ENCODE measurements at regions not wholly inside any gene's neighbourhood (a gene's known extent, or its start where the extent isn't known, plus 50 kb on each side); places are given as distances from the start of the nearest gene placed in this dataset.

- TF ChIP-seq SMAD1 (IDR thresholded peaks at IDR 0.05; ENCODE audit: low read depth, partially characterized antibody): no peak
- TF ChIP-seq CBX5 (IDR thresholded peaks at IDR 0.05; ENCODE audit: low read depth): no peak
Observed at GRCh38 chr7:110246118-110246517, 844.8 kb upstream of the LRRN3 start (continued).

GRCh38 chr7:110253093-110253492, 837.8 kb upstream of the LRRN3 start:
- no TSS peak for BruUV-seq (replicated peaks)
- H3K79me2 ChIP-seq (ENCODE audit: control insufficient read depth, insufficient read depth, low read length): no peaks in the 10 kb centered on the region
- H3K36me3 ChIP-seq (ENCODE audit: control insufficient read depth in 2 of 2, insufficient read depth in 2 of 2, low read length in 1 of 2): no peaks in the 10 kb centered on the region
- in situ Hi-C loops (cut with MboI): no loop called here
- 33% methylated on average over 4 of the region's 4 CpGs for WGBS (ENCODE audit: insufficient coverage, insufficient replicate concordance, low lambda C conversion rate, missing lambda C conversion rate)
- no peak overlapping the region for H3K4me2 ChIP-seq (ENCODE audit: control insufficient read depth, insufficient read depth)
- CTCF ChIA-PET: interaction anchor here (1.0 kb wide), 1 partner anchor 1474 kb away, joined by 3 read pairs; no protein-coding TSS in a partner anchor
- no peak overlapping the region for H3K27ac ChIP-seq (ENCODE audit: control insufficient read depth, insufficient read depth)
- no peak overlapping the region for H3K4me3 ChIP-seq
- H4K20me1 ChIP-seq (ENCODE audit: control insufficient read depth, insufficient read depth): no peaks in the 10 kb centered on the region
- FAIRE-seq: no peak
- intact Hi-C loops (cut with micrococcal nuclease; ENCODE audit: unreplicated experiment): no loop called here
- no peak overlapping the region for H3K9ac ChIP-seq (ENCODE audit: control insufficient read depth, insufficient read depth, low read length)
- H3K9me3 ChIP-seq (replicated peaks; ENCODE audit: control insufficient read depth, insufficient read depth, low read length): no peaks in the 10 kb centered on the region
- SMC1A ChIA-PET (ENCODE audit: uncharacterized antibody, unreplicated experiment): interaction anchor here (1.6 kb wide), 1 partner anchor 27 kb away, joined by 5 read pairs; no protein-coding TSS in a partner anchor
- no peaks in the 10 kb centered on the region for H3K4me1 ChIP-seq (ENCODE audit: control insufficient read depth, insufficient read depth, low read length)
- RAD21 ChIA-PET (ENCODE audit: unreplicated experiment): interaction anchor here (0.8 kb wide), 1 partner anchor 18 kb away, joined by 3 read pairs; no protein-coding TSS in a partner anchor
- no peak for DNase-seq (ENCODE audit: low read depth, low spot score)
- POLR2A ChIA-PET: no interaction called here
- TF ChIP-seq, protein P1, sequence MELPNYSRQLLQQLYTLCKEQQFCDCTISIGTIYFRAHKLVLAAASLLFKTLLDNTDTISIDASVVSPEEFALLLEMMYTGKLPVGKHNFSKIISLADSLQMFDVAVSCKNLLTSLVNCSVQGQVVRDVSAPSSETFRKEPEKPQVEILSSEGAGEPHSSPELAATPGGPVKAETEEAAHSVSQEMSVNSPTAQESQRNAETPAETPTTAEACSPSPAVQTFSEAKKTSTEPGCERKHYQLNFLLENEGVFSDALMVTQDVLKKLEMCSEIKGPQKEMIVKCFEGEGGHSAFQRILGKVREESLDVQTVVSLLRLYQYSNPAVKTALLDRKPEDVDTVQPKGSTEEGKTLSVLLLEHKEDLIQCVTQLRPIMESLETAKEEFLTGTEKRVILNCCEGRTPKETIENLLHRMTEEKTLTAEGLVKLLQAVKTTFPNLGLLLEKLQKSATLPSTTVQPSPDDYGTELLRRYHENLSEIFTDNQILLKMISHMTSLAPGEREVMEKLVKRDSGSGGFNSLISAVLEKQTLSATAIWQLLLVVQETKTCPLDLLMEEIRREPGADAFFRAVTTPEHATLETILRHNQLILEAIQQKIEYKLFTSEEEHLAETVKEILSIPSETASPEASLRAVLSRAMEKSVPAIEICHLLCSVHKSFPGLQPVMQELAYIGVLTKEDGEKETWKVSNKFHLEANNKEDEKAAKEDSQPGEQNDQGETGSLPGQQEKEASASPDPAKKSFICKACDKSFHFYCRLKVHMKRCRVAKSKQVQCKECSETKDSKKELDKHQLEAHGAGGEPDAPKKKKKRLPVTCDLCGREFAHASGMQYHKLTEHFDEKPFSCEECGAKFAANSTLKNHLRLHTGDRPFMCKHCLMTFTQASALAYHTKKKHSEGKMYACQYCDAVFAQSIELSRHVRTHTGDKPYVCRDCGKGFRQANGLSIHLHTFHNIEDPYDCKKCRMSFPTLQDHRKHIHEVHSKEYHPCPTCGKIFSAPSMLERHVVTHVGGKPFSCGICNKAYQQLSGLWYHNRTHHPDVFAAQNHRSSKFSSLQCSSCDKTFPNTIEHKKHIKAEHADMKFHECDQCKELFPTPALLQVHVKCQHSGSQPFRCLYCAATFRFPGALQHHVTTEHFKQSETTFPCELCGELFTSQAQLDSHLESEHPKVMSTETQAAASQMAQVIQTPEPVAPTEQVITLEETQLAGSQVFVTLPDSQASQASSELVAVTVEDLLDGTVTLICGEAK (IDR thresholded peaks at IDR 0.05; ENCODE audit: borderline replicate concordance): no peak
- TF ChIP-seq SMARCA5 (IDR thresholded peaks at IDR 0.05): no peak
- no peak for TF ChIP-seq ASH2L (IDR thresholded peaks at IDR 0.05; ENCODE audit: borderline replicate concordance, low read depth)
- TF ChIP-seq, protein P2, sequence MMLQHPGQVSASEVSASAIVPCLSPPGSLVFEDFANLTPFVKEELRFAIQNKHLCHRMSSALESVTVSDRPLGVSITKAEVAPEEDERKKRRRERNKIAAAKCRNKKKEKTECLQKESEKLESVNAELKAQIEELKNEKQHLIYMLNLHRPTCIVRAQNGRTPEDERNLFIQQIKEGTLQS (IDR thresholded peaks at IDR 0.05; ENCODE audit: borderline replicate concordance, extremely low read depth, low read depth, low read length): no peak
- no peak for TF ChIP-seq KAT2A (conservative IDR thresholded peaks at IDR 0.05; ENCODE audit: control insufficient read depth, low read depth, low read length)
- TF ChIP-seq TAF1 (IDR thresholded peaks at IDR 0.05; ENCODE audit: borderline replicate concordance, low read depth, low read length): no peak
- TF ChIP-seq BCL3 (IDR thresholded peaks at IDR 0.05; ENCODE audit: borderline replicate concordance, insufficient read depth, low read depth, low read length, poor library complexity, severe bottlenecking): no peak
- TF ChIP-seq GABPA (IDR thresholded peaks at IDR 0.05; ENCODE audit: low read depth): no peak
- TF ChIP-seq GATAD2B (conservative IDR thresholded peaks at IDR 0.05; ENCODE audit: low read depth): no peak
- ATAC-seq: no peak
- H2AFZ ChIP-seq (ENCODE audit: control insufficient read depth, low read depth, low read length): no peak overlapping the region
- H3K27me3 ChIP-seq (replicated peaks in 1 of 2; ENCODE audit: control insufficient read depth in 2 of 2, insufficient read depth in 2 of 2, low read length in 1 of 2): no peaks in the 10 kb centered on the region
